Thyroid gland (tissue), 4 donors: ENCODE measurements at regions not wholly inside any gene's neighbourhood (a gene's known extent, or its start where the extent isn't known, plus 50 kb on each side); places are given as distances from the start of the nearest gene placed in this dataset.

Experiments used
- POLR2A ChIP-seq, 2 donors: fragments of 450-650 bp; IDR thresholded peaks; one replicate each; pipeline ENCODE4 v1.6.1; 2017; ENCODE audit warnings: antibody characterized with exemption in 2 of 2, mild to moderate bottlenecking in 2 of 2, moderate library complexity in 1 of 2
- TF ChIP-seq, protein P1 (sequence below), 6 experiments: fragments of 200-600 bp in 3 of 6; fragments of 450-650 bp in 3 of 6; sonication (generic) in 3 of 6; IDR thresholded peaks; one replicate each; pipeline ENCODE4 v1.5.1; 2016 to 2019; ENCODE audit warnings: antibody characterized with exemption in 6 of 6, mild to moderate bottlenecking in 2 of 6, inconsistent platforms in 1 of 6, moderate library complexity in 1 of 6

DNA sequence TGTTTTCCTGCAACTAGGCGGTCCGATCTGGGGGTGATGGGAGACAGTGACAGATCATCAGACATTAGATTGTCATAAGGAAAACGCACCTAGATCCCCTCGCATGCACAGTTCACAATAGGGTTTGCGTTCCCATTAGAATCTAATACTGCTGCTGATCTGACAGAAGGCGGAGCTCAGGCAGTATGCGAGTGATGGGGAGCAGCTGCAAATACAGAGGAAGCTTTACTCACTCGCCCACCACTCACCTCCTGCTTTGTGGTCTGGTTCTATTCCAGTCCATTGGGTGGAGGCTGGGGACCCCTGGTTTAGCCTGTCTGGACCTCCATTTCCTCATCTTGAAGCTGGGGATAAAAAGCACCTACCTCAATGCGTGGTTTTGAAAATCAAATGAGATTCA lies 437.5 kb upstream of the PROK2 start:
- TF ChIP-seq, protein P1, sequence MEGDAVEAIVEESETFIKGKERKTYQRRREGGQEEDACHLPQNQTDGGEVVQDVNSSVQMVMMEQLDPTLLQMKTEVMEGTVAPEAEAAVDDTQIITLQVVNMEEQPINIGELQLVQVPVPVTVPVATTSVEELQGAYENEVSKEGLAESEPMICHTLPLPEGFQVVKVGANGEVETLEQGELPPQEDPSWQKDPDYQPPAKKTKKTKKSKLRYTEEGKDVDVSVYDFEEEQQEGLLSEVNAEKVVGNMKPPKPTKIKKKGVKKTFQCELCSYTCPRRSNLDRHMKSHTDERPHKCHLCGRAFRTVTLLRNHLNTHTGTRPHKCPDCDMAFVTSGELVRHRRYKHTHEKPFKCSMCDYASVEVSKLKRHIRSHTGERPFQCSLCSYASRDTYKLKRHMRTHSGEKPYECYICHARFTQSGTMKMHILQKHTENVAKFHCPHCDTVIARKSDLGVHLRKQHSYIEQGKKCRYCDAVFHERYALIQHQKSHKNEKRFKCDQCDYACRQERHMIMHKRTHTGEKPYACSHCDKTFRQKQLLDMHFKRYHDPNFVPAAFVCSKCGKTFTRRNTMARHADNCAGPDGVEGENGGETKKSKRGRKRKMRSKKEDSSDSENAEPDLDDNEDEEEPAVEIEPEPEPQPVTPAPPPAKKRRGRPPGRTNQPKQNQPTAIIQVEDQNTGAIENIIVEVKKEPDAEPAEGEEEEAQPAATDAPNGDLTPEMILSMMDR (IDR thresholded peaks at IDR 0.05): no peak
- no peak for TF ChIP-seq POLR2A (IDR thresholded peaks at IDR 0.05)
